ENCODE measurements at regions not wholly inside any gene's neighbourhood (a gene's known extent, or its start where the extent isn't known, plus 50 kb on each side); places are given as distances from the start of the nearest gene placed in this dataset.

- H3K9me3 ChIP-seq, result peaks cover 3% of the 10 kb centered on the region; the same call in 1 of the 2 replicates
- H3K4me1 ChIP-seq, result no peaks in the 10 kb centered on the region
- intact Hi-C loops (cut with micrococcal nuclease; ENCODE audit: unreplicated experiment), result no loop called here
- Mint-ChIP-seq H3K27me3 (ENCODE audit: insufficient read depth, unreplicated experiment) (peaks cover 14% of the 10 kb centered on the region), H3K27ac (ENCODE audit: unreplicated experiment) (no peak overlapping the region), H3K9me3 (ENCODE audit: unreplicated experiment) (peaks cover 10% of the 10 kb centered on the region), H3K4me3 (ENCODE audit: unreplicated experiment) (no peak overlapping the region), H3K36me3 (ENCODE audit: insufficient read depth, unreplicated experiment) (no peaks in the 10 kb centered on the region), H3K4me1 (ENCODE audit: low read depth, unreplicated experiment) (no peaks in the 10 kb centered on the region)
- H3K27me3 ChIP-seq (replicated peaks; ENCODE audit: control insufficient read depth, insufficient read depth, low read length), result no peaks in the 10 kb centered on the region
- no peak for TF ChIP-seq CTCF (IDR thresholded peaks at IDR 0.05; ENCODE audit: insufficient read depth in 1 of 2, low read depth in 1 of 2, low read length in 1 of 2, severe bottlenecking in 1 of 2, unreplicated experiment in 1 of 2)
- DNase-seq, result no peak
- no peaks in the 10 kb centered on the region for H3K36me3 ChIP-seq (ENCODE audit: control insufficient read depth, insufficient read depth, low read length)
- BruUV-seq (replicated peaks), result no TSS peak
- H3K4me3 ChIP-seq (ENCODE audit: low read depth, low read length), result no peak overlapping the region
- ChIA-PET POLR2A (no interaction called here), CTCF (no interaction called here)
Observed at GRCh38 chr16:80433623-80434022, 107.2 kb upstream of the DYNLRB2 start.

DNA sequence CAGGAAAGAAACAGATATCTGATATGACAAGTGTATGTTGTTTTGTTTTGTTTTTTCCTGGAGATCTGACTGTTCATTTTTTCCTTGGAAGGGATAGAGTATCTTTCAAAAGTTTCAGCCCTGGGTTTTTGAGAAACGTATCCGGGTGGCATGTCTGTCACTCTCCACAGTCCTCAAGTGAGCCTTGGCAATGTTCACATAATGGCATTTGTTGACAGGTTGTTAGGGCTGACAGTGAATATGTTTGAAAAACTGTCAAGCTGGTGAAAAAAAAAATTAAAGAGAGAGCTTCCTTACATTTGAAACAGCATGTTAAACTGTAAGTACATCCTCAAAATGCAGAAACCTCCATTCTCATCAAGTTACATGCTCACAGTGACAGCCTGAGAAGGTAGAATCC lies 113.0 kb upstream of the DYNLRB2 start:
- TF ChIP-seq CTCF (IDR thresholded peaks at IDR 0.05; ENCODE audit: insufficient read depth in 1 of 2, low read depth in 1 of 2, low read length in 1 of 2, severe bottlenecking in 1 of 2, unreplicated experiment in 1 of 2), result no peak
- Mint-ChIP-seq H3K4me3 (ENCODE audit: unreplicated experiment) (no peak overlapping the region), H3K27me3 (ENCODE audit: insufficient read depth, unreplicated experiment) (peaks cover 15% of the 10 kb centered on the region), H3K4me1 (ENCODE audit: low read depth, unreplicated experiment) (no peaks in the 10 kb centered on the region), H3K9me3 (ENCODE audit: unreplicated experiment) (peaks cover 10% of the 10 kb centered on the region), H3K27ac (ENCODE audit: unreplicated experiment) (no peak overlapping the region), H3K36me3 (ENCODE audit: insufficient read depth, unreplicated experiment) (no peaks in the 10 kb centered on the region)
- CTCF ChIA-PET, result no interaction called here
- intact Hi-C loops (cut with micrococcal nuclease; ENCODE audit: unreplicated experiment), result no loop called here
- Histone ChIP-seq H3K4me1 (no peaks in the 10 kb centered on the region), H3K36me3 (ENCODE audit: control insufficient read depth, insufficient read depth, low read length) (no peaks in the 10 kb centered on the region), H3K27me3 (replicated peaks; ENCODE audit: control insufficient read depth, insufficient read depth, low read length) (no peaks in the 10 kb centered on the region), H3K9me3 (peaks cover 3% of the 10 kb centered on the region; the same call in 1 of the 2 replicates), H3K4me3 (ENCODE audit: low read depth, low read length) (no peak overlapping the region)
- BruUV-seq (replicated peaks), result no TSS peak
- POLR2A ChIA-PET, result no interaction called here
- no peak for DNase-seq

DNA sequence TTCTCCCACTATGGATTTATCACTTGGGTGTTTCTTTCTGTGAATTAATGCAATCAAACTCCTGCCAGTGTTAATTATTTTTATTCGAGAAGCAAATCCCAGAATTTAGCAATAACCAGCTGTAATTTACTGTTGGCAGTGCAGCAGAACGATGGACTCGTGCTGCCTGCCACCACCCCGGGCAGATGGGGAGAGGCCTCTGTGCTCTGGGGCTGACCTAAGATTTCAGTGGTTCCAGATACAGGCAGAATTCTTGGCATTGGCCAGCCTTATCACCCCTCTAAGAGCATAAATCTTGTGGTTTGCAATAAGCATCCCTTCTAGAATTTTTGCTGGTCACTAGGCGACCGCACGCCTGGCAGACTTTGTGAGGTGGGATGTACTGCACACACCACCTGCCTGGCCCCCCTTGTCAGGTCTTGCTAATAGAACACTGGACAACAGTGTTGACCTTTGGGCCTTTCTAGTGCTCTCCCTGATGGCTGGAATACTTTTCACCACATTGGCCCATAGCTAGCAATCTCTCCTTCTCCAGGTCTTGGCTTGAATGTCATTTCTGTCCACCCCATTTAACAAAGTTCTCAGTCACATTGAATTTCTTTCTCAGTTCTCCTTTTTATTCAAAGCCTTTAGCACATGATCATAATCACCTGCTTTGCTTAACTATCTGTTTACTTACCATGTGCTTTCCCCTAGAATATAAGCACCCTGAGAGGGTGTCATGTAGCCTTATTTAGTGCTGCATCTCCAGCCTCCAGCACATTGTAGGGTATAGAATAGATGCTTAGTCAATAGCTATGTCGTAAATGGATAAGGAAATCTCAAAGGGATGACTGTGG lies 122.1 kb upstream of the DYNLRB2 start:
- no peaks in the 10 kb centered on the region for H3K36me3 ChIP-seq (ENCODE audit: control insufficient read depth, insufficient read depth, low read length)
- H3K27me3 ChIP-seq (replicated peaks; ENCODE audit: control insufficient read depth, insufficient read depth, low read length), result no peaks in the 10 kb centered on the region
- POLR2A ChIA-PET, result no interaction called here
- H3K4me3 ChIP-seq (ENCODE audit: low read depth, low read length), result no peak overlapping the region
- no peaks in the 10 kb centered on the region for H3K9me3 ChIP-seq
- H3K36me3 Mint-ChIP-seq (ENCODE audit: insufficient read depth, unreplicated experiment), result no peaks in the 10 kb centered on the region
- DNase-seq, result no peak
- no peak overlapping the region for H3K27ac Mint-ChIP-seq (ENCODE audit: unreplicated experiment)
- H3K27me3 Mint-ChIP-seq (ENCODE audit: insufficient read depth, unreplicated experiment), result peaks cover 4% of the 10 kb centered on the region
- no peak for TF ChIP-seq CTCF (IDR thresholded peaks at IDR 0.05; ENCODE audit: insufficient read depth in 1 of 2, low read depth in 1 of 2, low read length in 1 of 2, severe bottlenecking in 1 of 2, unreplicated experiment in 1 of 2)
- no peak overlapping the region for H3K4me3 Mint-ChIP-seq (ENCODE audit: unreplicated experiment)
- intact Hi-C loops (cut with micrococcal nuclease; ENCODE audit: unreplicated experiment), result no loop called here
- peaks cover 9% of the 10 kb centered on the region for H3K4me1 ChIP-seq
- H3K9me3 Mint-ChIP-seq (ENCODE audit: unreplicated experiment), result no peaks in the 10 kb centered on the region
- BruUV-seq (replicated peaks), result no TSS peak
- CTCF ChIA-PET, result no interaction called here
- peaks cover 7% of the 10 kb centered on the region for H3K4me1 Mint-ChIP-seq (ENCODE audit: low read depth, unreplicated experiment)

Data from Caco-2 (cell line).